OCI-LY7 (cell line): ENCODE measurements at regions not wholly inside any gene's neighbourhood (a gene's known extent, or its start where the extent isn't known, plus 50 kb on each side); places are given as distances from the start of the nearest gene placed in this dataset.

Experiments
- CTCF ChIP-seq: fragments of 200-600 bp; sonication (generic); conservative IDR thresholded peaks from 2 replicates; pipeline ENCODE4 v1.5.1; 2014; ENCODE audit warnings: mild to moderate bottlenecking, antibody characterized with exemption, low read length, moderate library complexity, mixed read lengths
- EZH2phosphoT487 ChIP-seq: fragments of 200-600 bp; sonication (generic); IDR thresholded peaks from 2 replicates; pipeline ENCODE4 v1.6.1; 2018; ENCODE audit warnings: low read depth, borderline replicate concordance, mild to moderate bottlenecking, mixed run types, antibody characterized with exemption, low read length, moderate library complexity, mixed read lengths

GRCh38 chr6:134584847-134585516, 267.1 kb upstream of the SGK1 start:
- TF ChIP-seq CTCF: no peak
- no peak for TF ChIP-seq EZH2phosphoT487
